ENCODE measurements at regions not wholly inside any gene's neighbourhood (a gene's known extent, or its start where the extent isn't known, plus 50 kb on each side); places are given as distances from the start of the nearest gene placed in this dataset.

DNA sequence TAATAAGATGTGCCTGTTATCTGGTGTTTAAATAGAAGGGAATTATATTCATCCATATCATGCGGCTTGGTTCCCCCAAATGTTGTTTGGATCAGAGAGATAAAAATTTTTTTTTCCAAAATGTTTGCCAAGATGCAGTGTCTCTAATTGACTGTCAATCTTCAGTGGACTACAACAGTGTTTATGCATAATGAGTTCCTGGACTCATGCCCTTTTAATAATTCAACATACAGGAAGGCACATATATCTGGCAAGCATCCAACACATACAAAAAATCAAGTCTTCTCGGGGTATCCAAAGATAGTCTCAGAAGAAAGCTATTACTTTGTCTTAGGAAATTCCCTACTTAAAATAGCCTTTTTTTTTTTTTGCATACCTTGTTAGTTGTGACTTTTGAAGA lies 1534.7 kb downstream of the EFNA5 start:
- Histone ChIP-seq H3K9ac (ENCODE audit: control insufficient read depth, extremely low read depth, insufficient read depth, low read length) (no peak overlapping the region), H2AFZ (ENCODE audit: control insufficient read depth, low read length) (no peak overlapping the region), H3K27ac (ENCODE audit: control insufficient read depth, insufficient read depth, low read length) (no peak overlapping the region), H3K9me3 (ENCODE audit: control insufficient read depth, low read depth, low read length) (no peaks in the 10 kb centered on the region), H4K20me1 (ENCODE audit: control insufficient read depth, extremely low read depth, insufficient read depth, low read length) (no peaks in the 10 kb centered on the region), H3K4me2 (ENCODE audit: control insufficient read depth, extremely low read depth, insufficient read depth, low read depth, low read length) (no peak overlapping the region), H3K4me3 (ENCODE audit: control insufficient read depth in 2 of 3, extremely low read depth in 1 of 3, insufficient read depth in 2 of 3, low read depth in 1 of 3, low read length in 3 of 3) (no peak overlapping the region), H3K9me1 (ENCODE audit: control insufficient read depth, extremely low read depth, insufficient read depth, low read length) (no peaks in the 10 kb centered on the region), H3K4me1 (ENCODE audit: control insufficient read depth, extremely low read depth, insufficient read depth, low read length) (no peaks in the 10 kb centered on the region), H3K79me2 (ENCODE audit: control insufficient read depth, insufficient read depth, low read length) (no peaks in the 10 kb centered on the region), H3K36me3 (ENCODE audit: control insufficient read depth in 2 of 2, extremely low read depth in 1 of 2, insufficient read depth in 2 of 2, low read length in 2 of 2) (no peaks in the 10 kb centered on the region), H3K27me3 (ENCODE audit: control insufficient read depth, extremely low read depth, insufficient read depth, low read length) (no peaks in the 10 kb centered on the region)
- no peak for FAIRE-seq
- no peak for DNase-seq (ENCODE audit: low read depth, low spot score)
- dilution Hi-C loops (cut with MboI; ENCODE audit: extremely low pct_ligation_motif_present, low sequenced_read_pairs), result no loop called here
- no peak for TF ChIP-seq EZH2 (IDR thresholded peaks at IDR 0.05; ENCODE audit: low read length)
- TF ChIP-seq, protein P1, sequence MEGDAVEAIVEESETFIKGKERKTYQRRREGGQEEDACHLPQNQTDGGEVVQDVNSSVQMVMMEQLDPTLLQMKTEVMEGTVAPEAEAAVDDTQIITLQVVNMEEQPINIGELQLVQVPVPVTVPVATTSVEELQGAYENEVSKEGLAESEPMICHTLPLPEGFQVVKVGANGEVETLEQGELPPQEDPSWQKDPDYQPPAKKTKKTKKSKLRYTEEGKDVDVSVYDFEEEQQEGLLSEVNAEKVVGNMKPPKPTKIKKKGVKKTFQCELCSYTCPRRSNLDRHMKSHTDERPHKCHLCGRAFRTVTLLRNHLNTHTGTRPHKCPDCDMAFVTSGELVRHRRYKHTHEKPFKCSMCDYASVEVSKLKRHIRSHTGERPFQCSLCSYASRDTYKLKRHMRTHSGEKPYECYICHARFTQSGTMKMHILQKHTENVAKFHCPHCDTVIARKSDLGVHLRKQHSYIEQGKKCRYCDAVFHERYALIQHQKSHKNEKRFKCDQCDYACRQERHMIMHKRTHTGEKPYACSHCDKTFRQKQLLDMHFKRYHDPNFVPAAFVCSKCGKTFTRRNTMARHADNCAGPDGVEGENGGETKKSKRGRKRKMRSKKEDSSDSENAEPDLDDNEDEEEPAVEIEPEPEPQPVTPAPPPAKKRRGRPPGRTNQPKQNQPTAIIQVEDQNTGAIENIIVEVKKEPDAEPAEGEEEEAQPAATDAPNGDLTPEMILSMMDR (optimal IDR thresholded peaks at IDR 0.05 in 1 of 3, IDR thresholded peaks at IDR 0.05 in 1 of 3, conservative IDR thresholded peaks at IDR 0.05 in 1 of 3; ENCODE audit: extremely low read depth in 1 of 3, insufficient read depth in 2 of 3, low read length in 3 of 3), result no peak

GRCh38 chr5:106135473-106135872 lies 1535.3 kb downstream of the EFNA5 start:
- DNase-seq (ENCODE audit: low read depth, low spot score) (no peak), FAIRE-seq (no peak)
- H3K4me3 ChIP-seq (ENCODE audit: control insufficient read depth in 2 of 3, extremely low read depth in 1 of 3, insufficient read depth in 2 of 3, low read depth in 1 of 3, low read length in 3 of 3), result no peak overlapping the region
- no peaks in the 10 kb centered on the region for H4K20me1 ChIP-seq (ENCODE audit: control insufficient read depth, extremely low read depth, insufficient read depth, low read length)
- TF ChIP-seq EZH2 (IDR thresholded peaks at IDR 0.05; ENCODE audit: low read length), result no peak
- TF ChIP-seq, protein P1 (optimal IDR thresholded peaks at IDR 0.05 in 1 of 3, IDR thresholded peaks at IDR 0.05 in 1 of 3, conservative IDR thresholded peaks at IDR 0.05 in 1 of 3; ENCODE audit: extremely low read depth in 1 of 3, insufficient read depth in 2 of 3, low read length in 3 of 3), result no peak
- no peaks in the 10 kb centered on the region for H3K4me1 ChIP-seq (ENCODE audit: control insufficient read depth, extremely low read depth, insufficient read depth, low read length)
- H3K4me2 ChIP-seq (ENCODE audit: control insufficient read depth, extremely low read depth, insufficient read depth, low read depth, low read length), result no peak overlapping the region
- H3K9me1 ChIP-seq (ENCODE audit: control insufficient read depth, extremely low read depth, insufficient read depth, low read length), result no peaks in the 10 kb centered on the region
- H3K9me3 ChIP-seq (ENCODE audit: control insufficient read depth, low read depth, low read length), result no peaks in the 10 kb centered on the region
- H3K27ac ChIP-seq (ENCODE audit: control insufficient read depth, insufficient read depth, low read length), result no peak overlapping the region
- H3K79me2 ChIP-seq (ENCODE audit: control insufficient read depth, insufficient read depth, low read length), result no peaks in the 10 kb centered on the region
- H3K9ac ChIP-seq (ENCODE audit: control insufficient read depth, extremely low read depth, insufficient read depth, low read length), result no peak overlapping the region
- no peak overlapping the region for H2AFZ ChIP-seq (ENCODE audit: control insufficient read depth, low read length)
- H3K27me3 ChIP-seq (ENCODE audit: control insufficient read depth, extremely low read depth, insufficient read depth, low read length), result no peaks in the 10 kb centered on the region
- dilution Hi-C loops (cut with MboI; ENCODE audit: extremely low pct_ligation_motif_present, low sequenced_read_pairs), result no loop called here
- H3K36me3 ChIP-seq (ENCODE audit: control insufficient read depth in 2 of 2, extremely low read depth in 1 of 2, insufficient read depth in 2 of 2, low read length in 2 of 2), result no peaks in the 10 kb centered on the region
